Heart left ventricle (tissue), 16 donors: ENCODE measurements at regions not wholly inside any gene's neighbourhood (a gene's known extent, or its start where the extent isn't known, plus 50 kb on each side); places are given as distances from the start of the nearest gene placed in this dataset.
A peak's percentile ranks its signal among the peaks of the same experiment; 100 is the strongest.
"Not testable (repeated sequence)": the region's sequence is repeated elsewhere in the genome, so short reads cannot be mapped to it uniquely, and the experiment has no call there.

Experiments
- ATAC-seq, 4 donors: fragments of 200-7000 bp; cut with Tn5 transposase; one replicate each; pipeline ENCODE4 v1.9.1; 2020 to 2022; ENCODE audit warnings: moderate library complexity in 4 of 4, mild to moderate bottlenecking in 3 of 4, moderate number of reproducible peaks in 1 of 4
- DNase-seq, 5 donors: peaks; one replicate each; pipeline ENCODE4 v3.0.0-alpha.2; 2020
- H3K27ac ChIP-seq, 12 donors: fragments of 200-600 bp; sonication (generic) in 4 of 12; one replicate each; pipeline versions ENCODE4 v1.5.0 to v1.8.0; 2016 to 2022; ENCODE audit warnings: mild to moderate bottlenecking in 2 of 12
- H3K27me3 ChIP-seq, 9 donors: fragments of 200-600 bp; sonication (generic) in 2 of 9; one replicate each; pipeline versions ENCODE4 v1.5.1 to v1.8.0; 2016 to 2022; ENCODE audit warnings: mild to moderate bottlenecking in 3 of 9
- H3K36me3 ChIP-seq, 9 donors: fragments of 200-600 bp; sonication (generic) in 2 of 9; one replicate each; pipeline versions ENCODE4 v1.5.0 to v1.8.0; 2018 to 2022; ENCODE audit warnings: mild to moderate bottlenecking in 2 of 9
- H3K4me1 ChIP-seq, 12 donors: fragments of 200-600 bp; sonication (generic) in 4 of 12; one replicate each; pipeline versions ENCODE4 v1.5.0 to v1.8.0; 2016 to 2022; ENCODE audit warnings: mild to moderate bottlenecking in 3 of 12
- H3K4me3 ChIP-seq, 12 donors: fragments of 200-600 bp; sonication (generic) in 4 of 12; one replicate each; pipeline versions ENCODE4 v1.5.0 to v1.8.0; 2017 to 2022; ENCODE audit warnings: mild to moderate bottlenecking in 9 of 12, moderate library complexity in 4 of 12
- H3K9me3 ChIP-seq, 12 donors: fragments of 200-600 bp; sonication (generic) in 4 of 12; one replicate each; pipeline versions ENCODE4 v1.5.0 to v1.8.0; 2016 to 2022; ENCODE audit warnings: mild to moderate bottlenecking in 1 of 12
- POLR2A ChIP-seq, 2 donors: fragments of 450-650 bp; IDR thresholded peaks; one replicate each; pipeline ENCODE4 v1.6.1; 2017; ENCODE audit warnings: antibody characterized with exemption in 2 of 2, mild to moderate bottlenecking in 2 of 2, moderate library complexity in 2 of 2
- WGBS, 4 donors: extraction: QIAGEN DNeasy Blood & Tissue Kit in 2 of 4; methylation state at CpG; one replicate each; pipeline versions ENCODE4 v1.1.5 to v1.1.7; 2013 to 2018; 5-methylcytosine and 5-hydroxymethylcytosine counted together
- intact Hi-C, 10 donors: fragments of 100-400 bp; cut with DNase I; formaldehyde crosslinking; loops; one replicate each; pipeline versions ENCODE4 v1.11.1 to v1.14.2; 2022
- TF ChIP-seq, protein P1 (sequence below), 12 donors: fragments of 200-600 bp; sonication (generic) in 4 of 12; IDR thresholded peaks; one replicate each; pipeline versions ENCODE4 v1.5.0 to v1.8.0; 2018 to 2022; ENCODE audit warnings: antibody characterized with exemption in 12 of 12, mild to moderate bottlenecking in 5 of 12
- donor health status: ischemic (EF 13 %, LVEDD 7.1; RV severe dilation, severe dysfunction).
- donor health status: healthy with polysubstance abuse.
- donor health status: DM: no; HTN: yes; CAD: no.
- donor health status: DM: no; HTN: no; CAD: no.
- donor health status: ischemic (EF 25% LVEDD 6.9; RV normal size, moderate dysfunction).
- donor health status: ischemic (EF 25% LVEDD 5.7; RV mildly dilated, moderate dysfunction).
- donor health status: healthy.
- donor health status: DM: yes; HTN: yes; CAD: no.
- donor health status: ischemic (EF 35%, LVEDD 5.7; RV mildly dilated, moderate dysfunction).
- donor health status: nonischemic (EF 11% LVEDD 7.7; RV severe dilation, severe dysfunction).
- donor health status: DM: yes; HTN: yes; CAD: no.
- donor health status: PGD.
- donor health status: ischemic (EF 29% LVEDD 5.4; RV normal size, mild dysfunction).
- donor health status: nonischemic (EF 23%, LVEDD 6.1; RV moderate dilation, normal function).

GRCh38 chr3:106485802-106486201 lies 617.0 kb upstream of the CBLB start:
- peaks cover 0 to 6% (median 0%) of the 10 kb centered on the region in 12 donors for H3K4me1 ChIP-seq
- H3K36me3 ChIP-seq: no peaks in the 10 kb centered on the region
- H3K4me3 ChIP-seq: no peak overlapping the region
- H3K9me3 ChIP-seq: no peaks in the 10 kb centered on the region
- WGBS, 4 donors: 51 to 64% (median 58%) methylated on average over 3 of the region's 3 CpGs
- DNase-seq (no peak), ATAC-seq (no peak)
- no peaks in the 10 kb centered on the region for H3K27me3 ChIP-seq
- intact Hi-C loops: no loop called here
- TF ChIP-seq, protein P1, sequence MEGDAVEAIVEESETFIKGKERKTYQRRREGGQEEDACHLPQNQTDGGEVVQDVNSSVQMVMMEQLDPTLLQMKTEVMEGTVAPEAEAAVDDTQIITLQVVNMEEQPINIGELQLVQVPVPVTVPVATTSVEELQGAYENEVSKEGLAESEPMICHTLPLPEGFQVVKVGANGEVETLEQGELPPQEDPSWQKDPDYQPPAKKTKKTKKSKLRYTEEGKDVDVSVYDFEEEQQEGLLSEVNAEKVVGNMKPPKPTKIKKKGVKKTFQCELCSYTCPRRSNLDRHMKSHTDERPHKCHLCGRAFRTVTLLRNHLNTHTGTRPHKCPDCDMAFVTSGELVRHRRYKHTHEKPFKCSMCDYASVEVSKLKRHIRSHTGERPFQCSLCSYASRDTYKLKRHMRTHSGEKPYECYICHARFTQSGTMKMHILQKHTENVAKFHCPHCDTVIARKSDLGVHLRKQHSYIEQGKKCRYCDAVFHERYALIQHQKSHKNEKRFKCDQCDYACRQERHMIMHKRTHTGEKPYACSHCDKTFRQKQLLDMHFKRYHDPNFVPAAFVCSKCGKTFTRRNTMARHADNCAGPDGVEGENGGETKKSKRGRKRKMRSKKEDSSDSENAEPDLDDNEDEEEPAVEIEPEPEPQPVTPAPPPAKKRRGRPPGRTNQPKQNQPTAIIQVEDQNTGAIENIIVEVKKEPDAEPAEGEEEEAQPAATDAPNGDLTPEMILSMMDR (IDR thresholded peaks at IDR 0.05): no peak
- TF ChIP-seq POLR2A (IDR thresholded peaks at IDR 0.05): no peak
- H3K27ac ChIP-seq: no peak overlapping the region

DNA sequence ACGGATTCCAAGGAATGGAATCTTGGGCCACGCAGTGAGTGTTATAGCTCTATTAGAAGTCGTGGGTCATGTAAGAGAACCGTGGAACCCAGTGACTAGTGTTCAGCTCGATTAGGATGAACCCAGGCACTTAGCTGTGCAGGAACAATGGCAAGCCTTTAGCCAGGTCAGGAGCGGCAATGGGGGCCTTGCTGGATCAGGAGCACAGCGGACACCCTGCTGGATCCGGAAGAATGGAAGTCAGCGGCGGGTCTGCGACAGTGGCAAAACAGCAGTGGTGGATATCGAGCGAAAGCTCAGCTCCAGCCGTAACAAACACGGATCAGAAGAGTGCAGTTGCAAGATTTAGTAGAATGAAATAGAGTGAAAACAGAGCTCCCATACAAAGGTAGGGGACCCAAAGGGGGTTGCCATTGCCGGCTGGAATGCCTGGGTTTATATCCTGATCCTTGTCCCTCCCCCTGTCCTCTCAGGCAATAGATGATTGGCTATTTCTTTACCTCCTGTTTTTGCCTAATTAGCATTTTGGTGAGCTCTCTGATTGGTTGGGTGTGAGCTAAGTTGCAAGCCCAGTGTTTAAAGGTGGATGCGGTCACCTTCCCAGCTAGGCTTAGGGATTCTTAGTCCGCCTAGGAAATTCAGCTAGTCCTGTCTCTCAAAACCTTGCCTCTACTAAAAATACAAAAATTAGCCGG lies 618.3 kb upstream of the CBLB start:
- DNase-seq, H3K36me3 ChIP-seq, H3K4me1 ChIP-seq, ATAC-seq, H3K27me3 ChIP-seq, intact Hi-C loops, H3K27ac ChIP-seq, H3K9me3 ChIP-seq, H3K4me3 ChIP-seq: not testable (repeated sequence)
- 94 to 97% (median 95%) methylated on average over 19 of the region's 19 CpGs for WGBS, 4 donors

- Histone ChIP-seq H3K36me3 (no peaks in the 10 kb centered on the region), H3K27me3 (no peaks in the 10 kb centered on the region), H3K4me1 (no peaks in the 10 kb centered on the region), H3K4me3 (peak overlapping the region in 1 of 12 donors; percentile 9), H3K9me3 (no peaks in the 10 kb centered on the region), H3K27ac (no peak overlapping the region)
- 32 to 38% (median 36%) methylated on average over 6 of the region's 6 CpGs for WGBS, 4 donors
- intact Hi-C loops: no loop called here
- TF ChIP-seq POLR2A (IDR thresholded peaks at IDR 0.05): no peak
- TF ChIP-seq, protein P1 (IDR thresholded peaks at IDR 0.05): no peak
- peak in 3 of 4 donors; percentile 50 to 58 (median 51) for ATAC-seq
- DNase-seq: peak in 2 of 5 donors; percentile 15 to 26
Observed at GRCh38 chr3:106488331-106488730, 619.5 kb upstream of the CBLB start.

- intact Hi-C loops: no loop called here
Observed at GRCh38 chr3:106491796-106492195, 623.0 kb upstream of the CBLB start.

More at GRCh38 chr3:106491796-106492195, 623.0 kb upstream of the CBLB start:
- Histone ChIP-seq H3K27me3 (no peaks in the 10 kb centered on the region), H3K4me3 (no peak overlapping the region), H3K27ac (no peak overlapping the region), H3K9me3 (no peaks in the 10 kb centered on the region), H3K4me1 (no peaks in the 10 kb centered on the region), H3K36me3 (no peaks in the 10 kb centered on the region)
- ATAC-seq (no peak), DNase-seq (no peak)
- TF ChIP-seq POLR2A (IDR thresholded peaks at IDR 0.05): no peak
- TF ChIP-seq, protein P1 (IDR thresholded peaks at IDR 0.05): no peak
